ENCODE measurements at regions not wholly inside any gene's neighbourhood (a gene's known extent, or its start where the extent isn't known, plus 50 kb on each side); places are given as distances from the start of the nearest gene placed in this dataset.

DNA sequence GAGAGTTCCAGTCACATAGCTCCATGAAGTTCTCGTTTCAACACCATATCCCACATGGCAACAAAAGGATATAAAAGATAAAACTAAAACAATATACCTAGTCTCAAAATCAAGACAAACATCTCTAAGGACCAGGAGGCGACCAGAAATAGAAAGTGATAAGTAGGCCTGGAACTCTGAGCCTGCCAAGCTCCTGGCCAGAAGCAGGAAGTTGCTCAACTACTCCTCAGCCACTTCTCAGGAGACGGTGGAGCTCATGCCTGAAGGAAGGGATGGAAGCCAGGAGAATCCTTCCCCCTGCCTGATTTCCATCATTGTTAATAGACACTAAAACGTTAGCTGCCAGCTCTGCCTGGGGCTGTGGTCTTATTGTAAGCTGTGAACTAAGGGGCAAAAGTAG is 94.7 kb downstream of the DISP1 start:
- no peak overlapping the region for H3K4me3 ChIP-seq
- TF ChIP-seq, protein P1, sequence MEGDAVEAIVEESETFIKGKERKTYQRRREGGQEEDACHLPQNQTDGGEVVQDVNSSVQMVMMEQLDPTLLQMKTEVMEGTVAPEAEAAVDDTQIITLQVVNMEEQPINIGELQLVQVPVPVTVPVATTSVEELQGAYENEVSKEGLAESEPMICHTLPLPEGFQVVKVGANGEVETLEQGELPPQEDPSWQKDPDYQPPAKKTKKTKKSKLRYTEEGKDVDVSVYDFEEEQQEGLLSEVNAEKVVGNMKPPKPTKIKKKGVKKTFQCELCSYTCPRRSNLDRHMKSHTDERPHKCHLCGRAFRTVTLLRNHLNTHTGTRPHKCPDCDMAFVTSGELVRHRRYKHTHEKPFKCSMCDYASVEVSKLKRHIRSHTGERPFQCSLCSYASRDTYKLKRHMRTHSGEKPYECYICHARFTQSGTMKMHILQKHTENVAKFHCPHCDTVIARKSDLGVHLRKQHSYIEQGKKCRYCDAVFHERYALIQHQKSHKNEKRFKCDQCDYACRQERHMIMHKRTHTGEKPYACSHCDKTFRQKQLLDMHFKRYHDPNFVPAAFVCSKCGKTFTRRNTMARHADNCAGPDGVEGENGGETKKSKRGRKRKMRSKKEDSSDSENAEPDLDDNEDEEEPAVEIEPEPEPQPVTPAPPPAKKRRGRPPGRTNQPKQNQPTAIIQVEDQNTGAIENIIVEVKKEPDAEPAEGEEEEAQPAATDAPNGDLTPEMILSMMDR (IDR thresholded peaks at IDR 0.05) = no peak
- no peak for DNase-seq (ENCODE audit: low spot score)
- H3K27ac ChIP-seq = no peak overlapping the region

DNA sequence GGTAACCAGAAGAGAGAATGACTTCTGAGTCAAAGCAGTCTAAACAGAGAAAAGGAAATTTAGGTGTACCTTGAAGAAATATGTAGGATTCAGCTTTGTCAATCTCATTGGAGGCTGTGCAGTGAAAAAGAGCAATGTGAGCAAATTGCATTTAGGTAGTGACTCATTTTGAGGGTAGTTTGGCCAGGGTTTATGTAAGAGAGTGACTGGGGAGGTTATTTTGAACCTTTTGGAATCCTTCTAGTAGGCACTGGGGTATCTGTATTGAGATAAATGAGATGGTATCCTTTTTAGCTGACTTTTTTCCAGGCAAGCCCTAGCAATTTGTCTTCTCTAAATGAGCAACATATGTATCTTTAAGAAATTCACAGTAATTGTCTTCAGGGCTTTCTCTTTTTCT is 95.9 kb downstream of the DISP1 start:
- TF ChIP-seq, protein P1 (IDR thresholded peaks at IDR 0.05) = no peak
- no peak overlapping the region for H3K27ac ChIP-seq
- no peak for DNase-seq (ENCODE audit: low spot score)
- no peak overlapping the region for H3K4me3 ChIP-seq

DNA sequence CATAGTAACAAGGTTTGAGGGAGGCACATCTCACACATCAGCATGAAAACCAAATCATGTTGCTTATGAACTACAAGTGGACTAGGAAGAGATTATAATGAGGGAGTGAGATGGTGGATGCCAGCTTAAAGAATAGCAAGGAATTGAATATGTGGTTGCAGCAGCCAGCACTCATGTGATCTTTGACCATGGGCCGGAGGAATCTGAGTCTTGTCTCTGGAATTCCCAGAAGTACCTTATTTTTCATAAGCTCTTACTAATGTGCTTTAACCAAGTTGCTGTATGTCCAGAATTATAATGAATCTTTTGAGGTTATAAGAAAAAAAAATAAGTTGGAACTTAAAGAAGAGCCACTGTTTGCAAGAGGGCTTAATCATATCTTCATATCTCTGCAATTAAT is 97.0 kb downstream of the DISP1 start:
- no peak overlapping the region for H3K4me3 ChIP-seq
- TF ChIP-seq, protein P1 (IDR thresholded peaks at IDR 0.05) = no peak

DNA sequence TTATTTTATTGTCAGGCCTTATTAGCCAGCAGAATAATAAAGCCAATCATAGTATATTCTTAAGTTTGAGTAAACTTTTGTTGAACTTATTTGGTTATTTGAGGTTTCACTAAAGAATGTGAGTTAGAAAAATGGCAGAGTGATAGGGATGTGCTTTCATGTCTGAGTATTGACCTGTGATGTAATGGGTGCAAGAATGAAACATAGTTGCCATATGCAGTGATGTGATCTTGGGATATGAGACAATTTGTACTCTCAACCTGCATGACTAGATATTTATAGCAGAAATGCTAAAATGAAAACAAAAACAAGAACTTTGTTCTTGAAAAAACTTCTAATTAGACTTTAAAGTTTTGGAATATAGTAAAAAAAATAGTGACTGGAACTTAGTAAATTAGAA is 97.9 kb downstream of the DISP1 start:
- TF ChIP-seq, protein P1 (IDR thresholded peaks at IDR 0.05) = no peak
- H3K4me3 ChIP-seq = no peak overlapping the region
- no peak overlapping the region for H3K27ac ChIP-seq
- no peak for DNase-seq (ENCODE audit: low spot score)

More for the DNA sequence above, 97.0 kb downstream of the DISP1 start:
- H3K27ac ChIP-seq = no peak overlapping the region
- DNase-seq (ENCODE audit: low spot score) = no peak

DNA sequence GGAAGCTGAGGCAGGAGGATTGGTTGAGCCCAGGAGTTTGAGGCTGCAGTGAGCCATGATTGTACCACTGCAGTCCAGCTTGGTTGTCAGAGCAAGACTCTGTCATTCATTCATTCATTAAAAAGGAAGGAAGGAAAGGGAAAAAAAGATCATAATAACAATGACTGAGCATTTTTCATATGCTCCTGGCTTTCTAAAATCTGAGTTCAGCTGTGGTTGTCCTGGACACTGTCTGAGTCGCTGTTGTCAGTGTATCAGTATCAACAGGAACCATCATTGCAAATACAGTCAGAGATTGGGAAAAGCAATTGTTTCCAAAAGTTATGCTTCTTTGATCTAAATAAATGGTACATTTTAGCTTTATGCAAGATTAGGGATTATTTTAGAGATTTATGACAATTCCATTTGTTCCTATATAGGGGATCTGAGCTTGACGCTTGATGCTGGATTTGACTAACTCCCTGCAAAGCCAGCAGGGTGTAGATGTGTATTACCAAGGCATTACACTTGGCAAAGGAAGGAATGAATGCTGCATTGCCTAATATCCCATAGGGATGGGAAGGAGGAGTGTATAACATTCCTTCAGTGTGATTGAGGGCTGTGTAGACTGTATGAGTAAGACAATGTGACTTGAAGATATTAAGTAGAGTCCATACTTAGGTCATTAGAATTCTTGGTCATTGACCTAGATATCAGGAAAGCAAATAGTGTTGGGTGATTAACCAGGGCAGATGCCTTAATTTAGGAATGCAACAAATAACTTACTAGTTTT is 100.2 kb downstream of the DISP1 start:
- TF ChIP-seq, protein P1 (IDR thresholded peaks at IDR 0.05) = no peak
- H3K27ac ChIP-seq = no peak overlapping the region
- no peak for DNase-seq (ENCODE audit: low spot score)
- H3K4me3 ChIP-seq = no peak overlapping the region

DNA sequence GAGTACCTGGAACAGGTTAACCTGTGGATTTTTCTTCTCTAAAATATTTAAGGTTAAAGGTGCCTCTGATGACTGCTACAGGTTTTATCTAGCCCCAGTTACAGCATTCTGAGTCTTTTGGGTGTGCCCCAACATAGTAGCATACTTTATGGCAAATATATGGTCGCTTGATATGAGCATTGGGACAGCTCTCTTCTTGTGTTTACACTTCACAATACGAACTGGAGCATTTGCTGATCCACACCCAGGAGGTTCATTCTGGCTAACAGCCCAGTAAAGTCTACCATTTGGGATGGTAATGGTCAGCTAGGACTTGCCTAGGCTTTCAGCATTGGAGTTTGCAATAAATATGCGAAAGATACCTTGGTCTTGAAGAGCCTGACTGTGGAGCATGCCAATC is 101.3 kb downstream of the DISP1 start:
- Histone ChIP-seq H3K4me3 (no peak overlapping the region), H3K27ac (no peak overlapping the region)
- TF ChIP-seq, protein P1 (IDR thresholded peaks at IDR 0.05) = no peak
- no peak for DNase-seq (ENCODE audit: low spot score)

DNA sequence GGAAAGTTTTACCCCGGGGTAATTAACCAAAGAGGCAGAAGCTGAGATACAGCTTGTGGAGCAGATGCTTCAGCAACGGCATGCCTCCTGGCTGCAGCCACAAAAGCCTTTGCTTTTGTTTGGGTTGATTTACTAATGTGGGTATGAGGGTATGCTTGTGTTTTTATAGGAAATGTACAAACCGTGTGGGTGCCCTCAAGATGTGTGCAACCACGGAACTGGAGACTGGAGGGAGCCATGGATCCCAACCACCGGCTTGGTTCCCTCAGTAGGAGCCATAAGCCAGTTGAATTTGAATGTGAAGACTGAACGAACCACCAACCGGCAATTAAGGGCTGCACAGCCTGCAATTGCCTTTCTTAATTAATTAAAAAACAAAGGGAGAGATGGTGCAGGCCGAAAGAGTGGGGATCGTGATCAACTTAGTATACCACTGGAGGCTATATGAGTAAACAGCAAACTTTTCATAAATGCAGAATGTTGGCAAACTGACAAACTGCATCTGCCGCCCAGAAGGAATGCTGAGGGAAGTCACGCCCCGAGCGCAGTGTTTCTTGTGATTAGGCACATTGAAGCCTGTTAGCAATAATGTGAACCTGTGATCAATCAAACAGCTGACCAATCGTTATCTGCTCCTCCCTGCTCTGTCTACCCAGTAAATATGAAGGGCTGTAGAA is 104.1 kb downstream of the DISP1 start:
- no peak overlapping the region for H3K27ac ChIP-seq
- H3K4me3 ChIP-seq = no peak overlapping the region
- no peak for DNase-seq (ENCODE audit: low spot score)
- TF ChIP-seq, protein P1 (IDR thresholded peaks at IDR 0.05) = no peak
